Small intestine (tissue), 7 donors: ENCODE measurements at regions not wholly inside any gene's neighbourhood (a gene's known extent, or its start where the extent isn't known, plus 50 kb on each side); places are given as distances from the start of the nearest gene placed in this dataset.

Experiments
- DNase-seq, 2 donors: peaks; one replicate each; pipeline versions ENCODE4 v3.0.0 to v3.0.0-alpha.2; 2013
- FAIRE-seq: peaks from 2 replicates; lab custom pipeline; 2012; peaks lifted over from hg19 to GRCh38; lab: Jason Lieb, UNC
- H3K27ac ChIP-seq, 3 donors: one replicate each; pipeline ENCODE4 v1.5.1; 2013; ENCODE audit warnings: low read length in 2 of 3, mild to moderate bottlenecking in 2 of 3, control low read depth in 1 of 3, inconsistent platforms in 1 of 3, low read depth in 1 of 3, moderate library complexity in 1 of 3
- H3K27me3 ChIP-seq, 3 donors: one replicate each; pipeline ENCODE4 v1.6.1; 2013; ENCODE audit warnings: low read length in 3 of 3, inconsistent platforms in 1 of 3; ENCODE audit not compliant: control insufficient read depth in 3 of 3, insufficient read depth in 3 of 3
- H3K36me3 ChIP-seq, 3 donors: one replicate each; pipeline ENCODE4 v1.6.1; 2013; ENCODE audit warnings: low read length in 3 of 3, inconsistent platforms in 1 of 3, low read depth in 1 of 3, mild to moderate bottlenecking in 1 of 3, moderate library complexity in 1 of 3; ENCODE audit not compliant: control insufficient read depth in 3 of 3, insufficient read depth in 2 of 3
- H3K4me1 ChIP-seq, 3 donors: one replicate each; pipeline ENCODE4 v1.6.1; 2013; ENCODE audit warnings: low read length in 2 of 3, inconsistent platforms in 1 of 3, low read depth in 1 of 3, mild to moderate bottlenecking in 1 of 3, moderate library complexity in 1 of 3; ENCODE audit not compliant: control insufficient read depth in 3 of 3, insufficient read depth in 2 of 3
- H3K4me3 ChIP-seq, 3 donors: one replicate each; pipeline ENCODE4 v1.5.1; 2013; ENCODE audit warnings: low read length in 3 of 3, control low read depth in 1 of 3, inconsistent platforms in 1 of 3, low read depth in 1 of 3, mild to moderate bottlenecking in 1 of 3, moderate library complexity in 1 of 3
- H3K9me3 ChIP-seq, 2 donors: one replicate each; pipeline ENCODE4 v1.6.1; 2013; ENCODE audit warnings: low read depth in 1 of 2, low read length in 1 of 2; ENCODE audit not compliant: control insufficient read depth in 2 of 2, insufficient read depth in 1 of 2
- WGBS, 3 donors: extraction: QIAGEN DNeasy Blood & Tissue Kit; methylation state at CpG; one replicate each; pipeline ENCODE4 v1.1.7; 2013; 5-methylcytosine and 5-hydroxymethylcytosine counted together
- donor health status: healthy with polysubstance abuse.
- donor health status: control.
- donor health status: control.
- donor health status: Bipolar disorder and iron deficiency.
- donor health status: healthy.

DNA sequence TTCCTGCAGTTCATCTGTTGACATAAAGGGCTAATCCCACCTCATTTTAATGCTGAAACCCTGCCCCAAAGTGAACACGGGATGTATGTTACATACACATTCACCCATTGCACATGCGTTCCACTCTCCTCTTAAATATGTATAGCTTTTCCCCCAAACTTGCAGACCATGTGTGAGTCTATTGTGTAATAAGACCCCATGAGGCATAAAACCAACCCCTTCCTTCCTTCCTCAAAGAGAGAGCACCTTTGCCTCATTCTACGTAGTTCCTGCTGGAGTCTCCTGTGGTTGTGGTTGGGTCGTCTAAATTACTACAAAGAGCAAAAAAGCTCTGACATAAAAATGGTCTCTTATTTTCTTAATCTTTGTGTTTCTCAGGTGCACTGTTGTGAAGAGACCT lies 345.7 kb upstream of the KLF6 start:
- Histone ChIP-seq H3K36me3 (no peaks in the 10 kb centered on the region), H3K4me1 (peaks cover 0 to 2% (median 0%) of the 10 kb centered on the region in 3 donors), H3K4me3 (no peak overlapping the region), H3K27me3 (no peaks in the 10 kb centered on the region), H3K27ac (peak overlapping the region in 1 of 3 donors; percentile 18), H3K9me3 (peaks cover 0 to 7% of the 10 kb centered on the region in 2 donors)
- no peak for FAIRE-seq
- DNase-seq = no peak
- 62 to 90% (median 69%) methylated on average over 4 of the region's 4 CpGs for WGBS, 3 donors

DNA sequence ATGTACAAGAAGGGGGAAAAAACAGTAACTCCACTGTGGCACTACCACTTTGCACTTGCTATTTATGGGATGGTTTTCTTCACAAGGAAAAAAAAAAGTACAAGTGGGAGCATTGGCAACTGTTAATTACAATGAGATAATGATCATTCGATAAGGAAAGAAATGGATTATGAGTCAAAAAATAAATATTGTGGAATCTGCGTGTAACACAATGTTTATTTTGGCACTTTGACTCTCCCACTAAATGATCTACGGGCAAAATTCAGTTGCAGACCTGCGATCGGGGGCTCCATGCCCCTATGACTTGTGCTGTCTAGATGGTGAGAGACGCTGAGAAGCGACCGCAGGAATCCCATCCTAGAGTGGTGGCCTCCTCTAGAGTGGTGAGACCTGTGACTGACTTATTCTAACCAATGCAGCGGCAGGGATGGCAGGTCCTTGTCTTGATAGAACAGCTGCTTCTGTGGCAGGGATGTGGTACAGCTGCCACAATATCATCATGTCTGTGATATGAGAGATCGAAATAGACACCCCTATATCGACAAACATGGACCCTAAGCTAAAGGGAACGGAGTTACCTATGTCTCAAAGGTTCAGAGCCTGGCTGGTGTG lies 345.0 kb upstream of the KLF6 start:
- Histone ChIP-seq H3K4me1 (peaks cover 0 to 2% (median 0%) of the 10 kb centered on the region in 3 donors), H3K4me3 (no peak overlapping the region), H3K36me3 (no peaks in the 10 kb centered on the region), H3K27me3 (no peaks in the 10 kb centered on the region), H3K27ac (peak overlapping the region in 1 of 3 donors; percentile 3), H3K9me3 (peaks cover 0 to 7% of the 10 kb centered on the region in 2 donors)
- WGBS, 3 donors = 71 to 87% (median 86%) methylated on average over 12 of the region's 12 CpGs
- DNase-seq (no peak), FAIRE-seq (no peak)

DNA sequence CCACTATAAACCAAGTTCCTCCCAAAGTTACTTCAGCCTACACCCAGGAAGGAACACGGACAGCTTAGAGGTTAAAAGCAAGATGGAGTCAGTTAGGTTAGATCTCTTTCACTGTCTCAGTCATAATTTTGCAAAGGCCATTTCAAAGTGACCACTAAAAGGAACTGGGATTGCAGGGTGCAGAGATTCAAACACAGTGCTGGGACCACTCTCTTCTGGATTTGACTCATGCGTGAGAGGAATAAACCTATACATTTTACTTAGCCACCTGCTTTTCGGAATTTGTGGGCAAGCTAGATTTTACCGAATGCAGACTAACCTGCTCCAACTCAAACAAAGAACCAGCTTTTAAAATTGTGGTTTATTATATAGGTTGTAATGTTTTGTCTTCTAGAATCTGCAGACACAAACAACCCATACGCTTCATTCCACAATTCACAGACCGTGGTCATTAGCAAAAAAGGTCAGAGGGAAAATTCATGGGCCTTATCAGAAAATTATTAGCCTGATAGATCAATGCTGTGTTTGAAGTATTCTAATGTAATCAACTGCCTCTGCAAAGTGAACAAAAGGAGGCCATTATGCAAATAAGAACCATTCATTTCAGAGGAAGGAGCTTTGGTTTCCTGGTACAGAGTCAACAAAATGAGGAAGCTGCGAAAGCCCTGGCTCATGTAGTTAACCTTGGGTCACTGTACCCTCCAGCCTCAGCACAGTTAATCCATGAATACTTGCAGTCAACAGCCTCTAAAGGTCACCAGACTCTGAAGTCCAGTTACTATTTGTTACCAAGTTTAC lies 342.7 kb upstream of the KLF6 start:
- peak overlapping the region in 1 of 3 donors; percentile 64 for H3K27ac ChIP-seq
- peaks cover 0 to 2% (median 0%) of the 10 kb centered on the region in 3 donors for H3K4me1 ChIP-seq

DNA sequence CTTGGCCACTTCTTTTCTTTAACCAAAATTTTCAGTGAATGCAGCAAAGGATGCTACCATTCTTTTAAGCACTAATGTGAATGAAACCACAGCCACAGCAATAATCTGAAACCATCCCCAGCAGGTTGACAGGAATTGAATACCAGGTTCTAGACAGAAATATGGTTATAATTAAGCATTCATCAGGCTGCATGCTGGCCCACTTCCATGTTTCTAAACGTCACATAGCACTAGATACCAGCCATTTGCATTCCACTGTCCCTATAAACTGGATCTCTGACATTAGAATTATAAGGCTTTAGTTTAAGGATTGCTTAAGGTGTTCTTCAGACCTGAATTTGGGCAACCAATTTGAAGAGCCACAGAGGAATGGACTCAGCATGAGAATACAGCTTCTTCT lies 340.8 kb upstream of the KLF6 start:
- FAIRE-seq = no peak
- Histone ChIP-seq H3K27ac (no peak overlapping the region), H3K4me3 (no peak overlapping the region), H3K27me3 (peaks cover 0 to 4% (median 0%) of the 10 kb centered on the region in 3 donors), H3K4me1 (peaks cover 0 to 2% (median 0%) of the 10 kb centered on the region in 3 donors), H3K36me3 (no peaks in the 10 kb centered on the region), H3K9me3 (peaks cover 0 to 13% of the 10 kb centered on the region in 2 donors)
- 87 to 93% (median 93%) methylated on average over 1 of the region's 1 CpG for WGBS, 3 donors
- DNase-seq = no peak

More for the DNA sequence above, 342.7 kb upstream of the KLF6 start:
- H3K9me3 ChIP-seq = peaks cover 0 to 13% of the 10 kb centered on the region in 2 donors
- peaks cover 0 to under 1% (median 0%) of the 10 kb centered on the region in 3 donors for H3K27me3 ChIP-seq
- DNase-seq = peak; percentile 27 to 79
- FAIRE-seq = no peak
- H3K4me3 ChIP-seq = no peak overlapping the region
- no peaks in the 10 kb centered on the region for H3K36me3 ChIP-seq
- WGBS, 3 donors = 46 to 60% (median 50%) methylated on average over 7 of the region's 7 CpGs

DNA sequence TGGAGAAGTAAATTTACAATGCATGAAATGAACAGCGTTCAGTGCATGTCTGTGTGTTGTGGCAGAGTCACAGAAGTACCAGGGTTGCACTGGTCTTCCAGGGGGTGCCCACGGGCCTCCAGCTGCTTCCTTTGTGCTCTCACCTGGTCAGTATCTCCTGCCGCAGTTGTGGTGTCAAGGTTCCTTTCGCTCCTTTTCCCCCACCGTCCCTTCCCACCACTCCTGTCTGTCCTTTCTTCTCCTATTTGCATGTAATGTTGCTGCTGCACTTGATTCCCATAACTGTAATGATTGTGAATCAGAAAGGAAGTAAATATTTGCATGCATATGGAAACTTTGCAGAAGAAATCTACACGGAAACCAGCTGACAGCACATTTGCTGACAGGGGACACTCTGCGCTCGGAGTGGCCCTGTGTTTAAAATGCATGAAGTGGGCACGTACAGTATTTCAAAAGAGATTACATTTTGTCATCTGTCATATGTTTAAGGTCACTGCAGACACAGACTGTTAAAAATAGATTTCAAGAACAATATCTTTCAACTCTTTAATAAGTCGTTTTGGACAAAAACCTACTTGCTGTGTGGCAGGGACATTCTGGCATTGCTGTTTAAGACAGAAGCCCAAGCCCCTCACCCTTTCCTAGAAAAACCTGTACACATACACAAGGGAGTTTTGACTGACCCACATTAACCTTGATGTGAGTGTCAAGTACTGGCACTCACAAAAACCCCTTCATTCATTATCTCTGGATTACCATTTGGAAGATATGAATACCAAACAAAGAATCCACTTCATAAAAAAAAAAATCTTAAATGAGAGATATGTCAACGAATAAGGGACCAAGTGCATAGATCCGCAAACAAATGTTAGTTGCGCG lies 336.7 kb upstream of the KLF6 start:
- peaks cover 0 to 12% of the 10 kb centered on the region in 2 donors for H3K9me3 ChIP-seq
- 49 to 70% (median 58%) methylated on average over 14 of the region's 14 CpGs for WGBS, 3 donors
- peak overlapping the region in 1 of 3 donors; percentile 63 for H3K27ac ChIP-seq
- FAIRE-seq (no peak), DNase-seq (no peak)
- no peak overlapping the region for H3K4me3 ChIP-seq
- H3K27me3 ChIP-seq = peaks cover 0 to 4% (median 0%) of the 10 kb centered on the region in 3 donors
- H3K36me3 ChIP-seq = no peaks in the 10 kb centered on the region
- no peaks in the 10 kb centered on the region for H3K4me1 ChIP-seq

DNA sequence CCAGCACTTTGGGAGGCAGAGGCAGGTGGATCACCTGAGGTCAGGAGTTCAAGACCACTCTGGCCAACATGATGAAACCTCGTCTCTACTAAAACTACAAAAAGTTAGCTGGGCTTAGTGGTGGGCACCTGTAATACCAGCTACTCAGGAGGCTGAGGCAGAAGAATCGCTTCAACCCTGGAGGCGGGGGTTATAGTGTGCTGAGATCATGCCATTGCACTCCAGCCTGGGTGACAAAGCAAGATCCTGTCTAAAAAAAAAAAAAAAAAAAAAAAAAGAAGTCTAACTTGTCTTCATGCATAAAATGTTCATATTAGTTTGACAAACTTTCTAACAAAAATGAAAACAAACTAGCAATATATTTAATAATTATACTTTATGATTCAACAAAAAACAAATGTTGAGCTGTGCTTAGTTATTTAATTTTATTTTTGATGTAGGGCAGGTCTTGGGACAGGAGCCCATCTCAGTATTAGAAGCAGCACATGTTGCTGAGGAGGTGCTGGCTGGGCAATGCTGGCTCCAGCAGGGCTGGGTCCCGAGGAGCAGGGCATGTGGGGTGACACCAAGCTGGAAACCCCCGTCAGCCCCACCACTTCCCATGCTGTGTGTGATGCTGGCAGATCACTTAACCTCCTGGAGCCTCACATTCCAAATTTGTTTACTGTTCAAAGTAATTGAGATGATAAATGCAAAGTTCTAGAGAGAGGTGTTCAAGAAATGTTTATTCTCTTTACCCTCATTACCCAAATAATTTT lies 335.3 kb upstream of the KLF6 start:
- 74 to 82% (median 78%) methylated on average over 5 of the region's 5 CpGs for WGBS, 3 donors
- peaks cover 0 to 6% of the 10 kb centered on the region in 2 donors for H3K9me3 ChIP-seq
- H3K27ac ChIP-seq = no peak overlapping the region

DNA sequence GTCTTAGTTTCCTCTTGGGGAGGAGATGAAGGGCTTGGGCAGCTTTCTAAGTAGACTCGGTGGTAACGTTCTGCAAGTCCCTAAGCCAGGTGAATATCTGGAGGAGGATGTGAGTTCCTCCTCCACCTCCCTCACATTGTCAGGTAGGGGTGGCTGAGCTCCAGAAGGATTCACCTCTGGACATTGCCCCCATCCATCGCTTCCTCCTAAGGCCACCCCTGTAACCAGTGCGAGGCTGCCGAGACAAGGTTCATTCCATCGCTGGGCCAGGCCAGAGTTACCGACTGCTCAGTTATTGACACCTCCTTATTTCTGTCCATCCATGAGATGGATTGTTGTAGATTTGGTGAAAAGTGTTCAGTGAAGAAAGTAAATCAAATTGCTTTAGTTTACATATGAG lies 334.1 kb upstream of the KLF6 start:
- FAIRE-seq (no peak), DNase-seq (no peak)
- Histone ChIP-seq H3K4me3 (no peak overlapping the region), H3K27me3 (peaks cover 0 to 4% (median 0%) of the 10 kb centered on the region in 3 donors), H3K36me3 (no peaks in the 10 kb centered on the region), H3K4me1 (no peaks in the 10 kb centered on the region), H3K9me3 (no peaks in the 10 kb centered on the region), H3K27ac (no peak overlapping the region)
- 74 to 83% (median 78%) methylated on average over 7 of the region's 7 CpGs for WGBS, 3 donors

More for the DNA sequence above, 335.3 kb upstream of the KLF6 start:
- DNase-seq = no peak
- Histone ChIP-seq H3K27me3 (peaks cover 0 to 4% (median 0%) of the 10 kb centered on the region in 3 donors), H3K4me1 (no peaks in the 10 kb centered on the region), H3K4me3 (no peak overlapping the region), H3K36me3 (no peaks in the 10 kb centered on the region)
- FAIRE-seq = no peak
